Thymus (tissue), 11 donors: ENCODE measurements at regions not wholly inside any gene's neighbourhood (a gene's known extent, or its start where the extent isn't known, plus 50 kb on each side); places are given as distances from the start of the nearest gene placed in this dataset.
"Not testable (repeated sequence)": the region's sequence is repeated elsewhere in the genome, so short reads cannot be mapped to it uniquely, and the experiment has no call there.

ENCODE experiments used
- DNase-seq, 9 donors: peaks; one replicate each; pipeline ENCODE4 v3.0.0-alpha.2; 2013; ENCODE audit warnings: low spot score in 9 of 9, low read depth in 6 of 9, missing footprints in 1 of 9
- H3K27ac ChIP-seq, 2 donors: one replicate each; pipeline ENCODE4 v1.5.1; 2013; ENCODE audit warnings: control low read depth in 1 of 2, low read depth in 1 of 2, low read length in 1 of 2, mild to moderate bottlenecking in 1 of 2, moderate library complexity in 1 of 2
- H3K27me3 ChIP-seq, 2 donors: one replicate each; pipeline ENCODE4 v1.5.1; 2013; ENCODE audit warnings: low read length in 1 of 2; ENCODE audit not compliant: control insufficient read depth in 2 of 2, insufficient read depth in 1 of 2
- H3K36me3 ChIP-seq, 2 donors: one replicate each; pipeline ENCODE4 v1.5.1; 2013; ENCODE audit warnings: low read length in 1 of 2, mild to moderate bottlenecking in 1 of 2, moderate library complexity in 1 of 2; ENCODE audit not compliant: control insufficient read depth in 2 of 2, insufficient read depth in 2 of 2
- H3K4me1 ChIP-seq, 2 donors: one replicate each; pipeline ENCODE4 v1.5.1; 2013; ENCODE audit warnings: low read length in 2 of 2; ENCODE audit not compliant: control insufficient read depth in 2 of 2, insufficient read depth in 2 of 2
- H3K4me3 ChIP-seq, 2 donors: one replicate each; pipeline ENCODE4 v1.5.1; 2013; ENCODE audit warnings: low read length in 2 of 2, control low read depth in 1 of 2, mild to moderate bottlenecking in 1 of 2
- H3K9me3 ChIP-seq, 2 donors: one replicate each; pipeline ENCODE4 v1.5.1; 2013; ENCODE audit warnings: low read length in 1 of 2, mild to moderate bottlenecking in 1 of 2; ENCODE audit not compliant: control insufficient read depth in 2 of 2, insufficient read depth in 1 of 2
- WGBS: extraction: QIAGEN DNeasy Blood & Tissue Kit; methylation state at CpG from one replicate; pipeline ENCODE4 v1.1.7; 2013; 5-methylcytosine and 5-hydroxymethylcytosine counted together
- donor health status: healthy.

GRCh38 chr1:148248798-148249197 lies 96.7 kb upstream of the NBPF11 start:
- not testable (repeated sequence) for DNase-seq, H3K9me3 ChIP-seq, H3K4me1 ChIP-seq, H3K27ac ChIP-seq, H3K27me3 ChIP-seq, H3K4me3 ChIP-seq, H3K36me3 ChIP-seq
- WGBS = 95% methylated on average over 1 of the region's 2 CpGs

- not testable (repeated sequence) for H3K27ac ChIP-seq, H3K4me3 ChIP-seq, H3K9me3 ChIP-seq, DNase-seq, H3K36me3 ChIP-seq, H3K4me1 ChIP-seq, H3K27me3 ChIP-seq
- 52% methylated on average over 33 of the region's 46 CpGs for WGBS
Observed at GRCh38 chr1:148246258-148246861, 94.3 kb upstream of the NBPF11 start.

GRCh38 chr1:148245843-148246242 lies 93.8 kb upstream of the NBPF11 start:
- H3K9me3 ChIP-seq, H3K4me1 ChIP-seq, H3K27ac ChIP-seq, DNase-seq, H3K27me3 ChIP-seq, H3K36me3 ChIP-seq, H3K4me3 ChIP-seq: not testable (repeated sequence)
- 38% methylated on average over 17 of the region's 25 CpGs for WGBS

- H3K27me3 ChIP-seq, H3K4me1 ChIP-seq, H3K4me3 ChIP-seq, H3K36me3 ChIP-seq, H3K9me3 ChIP-seq, H3K27ac ChIP-seq, DNase-seq: not testable (repeated sequence)
- no CpG with 5 or more reads among the region's 6 CpGs for WGBS
Observed at GRCh38 chr1:148245443-148245842, 93.4 kb upstream of the NBPF11 start.

GRCh38 chr1:148233250-148233649 lies 81.2 kb upstream of the NBPF11 start:
- H3K4me1 ChIP-seq, H3K4me3 ChIP-seq, H3K27ac ChIP-seq, H3K9me3 ChIP-seq, DNase-seq, H3K36me3 ChIP-seq, H3K27me3 ChIP-seq: not testable (repeated sequence)
- 99% methylated on average over 7 of the region's 8 CpGs for WGBS

GRCh38 chr1:148228846-148229245 lies 76.8 kb upstream of the NBPF11 start:
- not testable (repeated sequence) for H3K4me1 ChIP-seq, H3K4me3 ChIP-seq, H3K9me3 ChIP-seq, H3K27ac ChIP-seq, H3K36me3 ChIP-seq, H3K27me3 ChIP-seq, DNase-seq
- WGBS = 88% methylated on average over 4 of the region's 5 CpGs

- H3K4me1 ChIP-seq, DNase-seq, H3K27me3 ChIP-seq, H3K27ac ChIP-seq, H3K9me3 ChIP-seq, H3K4me3 ChIP-seq, H3K36me3 ChIP-seq: not testable (repeated sequence)
- no CpG with 5 or more reads among the region's 4 CpGs for WGBS
Observed at GRCh38 chr1:148222399-148223159, 70.5 kb upstream of the NBPF11 start.

- not testable (repeated sequence) for H3K36me3 ChIP-seq
Observed at GRCh38 chr1:148221593-148221992, 69.5 kb upstream of the NBPF11 start.

GRCh38 chr1:148219229-148219628 lies 67.1 kb upstream of the NBPF11 start:
- not testable (repeated sequence) for H3K9me3 ChIP-seq, H3K27me3 ChIP-seq, H3K4me1 ChIP-seq, H3K4me3 ChIP-seq, DNase-seq, H3K27ac ChIP-seq, H3K36me3 ChIP-seq
- no CpG with 5 or more reads among the region's 4 CpGs for WGBS

More at GRCh38 chr1:148221593-148221992, 69.5 kb upstream of the NBPF11 start:
- H3K27me3 ChIP-seq, H3K4me1 ChIP-seq, H3K9me3 ChIP-seq, H3K4me3 ChIP-seq, DNase-seq, H3K27ac ChIP-seq: not testable (repeated sequence)
- WGBS = no CpG with 5 or more reads among the region's 4 CpGs
